ENCODE measurements at regions not wholly inside any gene's neighbourhood (a gene's known extent, or its start where the extent isn't known, plus 50 kb on each side); places are given as distances from the start of the nearest gene placed in this dataset.

GRCh38 chr5:73365301-73365853 lies 83.2 kb downstream of the FOXD1 start:
- no peaks in the 10 kb centered on the region for H3K4me1 Mint-ChIP-seq
- no peak for ATAC-seq (replicated peaks)
- no peak overlapping the region for H3K27ac Mint-ChIP-seq
- no peak overlapping the region for H3K4me3 Mint-ChIP-seq
- H3K27me3 Mint-ChIP-seq = peaks cover 34% of the 10 kb centered on the region
- no peaks in the 10 kb centered on the region for H3K9me3 Mint-ChIP-seq
- no peaks in the 10 kb centered on the region for H3K36me3 Mint-ChIP-seq (ENCODE audit: low read depth)

DNA sequence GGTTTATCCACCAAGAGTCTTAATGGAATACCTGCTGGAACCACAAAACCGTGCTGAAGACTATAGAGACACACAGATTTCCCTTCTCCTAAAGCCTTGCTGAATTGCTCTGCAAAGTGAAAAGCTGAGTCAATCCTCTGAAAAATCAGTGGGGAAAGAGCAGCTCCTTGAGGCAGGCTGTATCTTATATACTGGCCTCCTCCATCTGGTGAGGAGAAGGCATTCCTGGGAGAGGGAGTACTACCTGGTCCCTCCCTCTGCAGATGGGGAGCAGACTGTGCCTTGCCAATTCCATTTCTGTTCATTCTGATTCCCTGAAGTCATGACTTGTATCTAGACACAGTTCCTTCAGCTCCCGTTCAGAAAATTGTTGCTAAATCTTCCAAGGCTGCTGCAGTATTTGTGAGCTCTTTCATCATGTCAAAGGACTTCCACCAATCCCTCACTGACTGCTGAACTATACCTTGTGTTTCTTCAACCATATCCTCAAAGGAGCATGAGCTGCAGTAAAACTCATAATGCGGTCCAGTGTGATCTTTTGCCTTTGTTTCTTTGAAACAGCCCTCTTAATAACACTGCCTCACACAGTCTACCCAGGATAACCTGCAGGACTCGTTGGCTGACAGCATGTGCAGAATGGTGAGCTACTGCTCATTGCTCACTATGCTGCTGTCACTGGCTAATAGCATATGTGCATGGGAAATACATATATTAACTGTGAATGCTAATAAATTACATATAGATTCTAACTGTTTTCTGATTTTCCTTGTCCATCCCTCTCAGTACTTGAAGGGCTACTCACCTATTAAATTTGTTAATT lies 84.5 kb downstream of the FOXD1 start:
- Mint-ChIP-seq H3K27me3 (peaks cover 30% of the 10 kb centered on the region), H3K9me3 (no peaks in the 10 kb centered on the region), H3K27ac (no peak overlapping the region), H3K4me1 (no peaks in the 10 kb centered on the region), H3K4me3 (no peak overlapping the region), H3K36me3 (ENCODE audit: low read depth) (no peaks in the 10 kb centered on the region)
- ATAC-seq (replicated peaks) = no peak

- no peaks in the 10 kb centered on the region for H3K4me1 Mint-ChIP-seq
- no peak overlapping the region for H3K27ac Mint-ChIP-seq
- peaks cover 32% of the 10 kb centered on the region for H3K27me3 Mint-ChIP-seq
- H3K4me3 Mint-ChIP-seq = no peak overlapping the region
- no peak for ATAC-seq (replicated peaks)
- H3K36me3 Mint-ChIP-seq (ENCODE audit: low read depth) = no peaks in the 10 kb centered on the region
- no peaks in the 10 kb centered on the region for H3K9me3 Mint-ChIP-seq
Measured at GRCh38 chr5:73359395-73359794, 89.2 kb downstream of the FOXD1 start.

DNA sequence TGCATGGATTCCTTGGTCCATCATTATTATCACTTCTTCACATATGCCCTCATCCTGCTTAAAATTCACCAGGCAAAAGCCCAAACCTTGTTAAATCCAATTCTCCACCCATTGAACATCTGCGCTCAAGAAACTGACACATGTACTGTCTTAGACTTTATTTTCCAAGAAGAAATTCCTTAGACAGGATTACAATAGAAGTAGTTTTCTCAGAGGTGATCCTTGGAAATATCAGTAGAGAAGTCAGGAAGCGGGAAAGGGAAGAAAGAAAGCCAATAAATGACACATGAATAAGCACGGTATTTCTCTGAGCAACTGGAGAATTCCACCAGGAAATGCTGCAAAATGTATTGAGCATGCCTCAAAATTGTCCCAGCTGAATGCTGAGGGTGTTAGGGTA lies 90.2 kb downstream of the FOXD1 start:
- Mint-ChIP-seq H3K36me3 (ENCODE audit: low read depth) (no peaks in the 10 kb centered on the region), H3K9me3 (no peaks in the 10 kb centered on the region), H3K27ac (no peak overlapping the region), H3K4me1 (no peaks in the 10 kb centered on the region), H3K27me3 (peaks cover 32% of the 10 kb centered on the region), H3K4me3 (no peak overlapping the region)
- no peak for ATAC-seq (replicated peaks)

- Mint-ChIP-seq H3K27me3 (peaks cover 31% of the 10 kb centered on the region), H3K4me3 (no peak overlapping the region), H3K4me1 (no peaks in the 10 kb centered on the region), H3K36me3 (ENCODE audit: low read depth) (no peaks in the 10 kb centered on the region), H3K9me3 (no peaks in the 10 kb centered on the region), H3K27ac (no peak overlapping the region)
- ATAC-seq (replicated peaks) = no peak
Measured at GRCh38 chr5:73357576-73357975, 91.0 kb downstream of the FOXD1 start.

- no peak for ATAC-seq (replicated peaks)
- Mint-ChIP-seq H3K36me3 (ENCODE audit: low read depth) (no peaks in the 10 kb centered on the region), H3K4me3 (no peak overlapping the region), H3K9me3 (peaks cover 6% of the 10 kb centered on the region), H3K27me3 (peaks cover 39% of the 10 kb centered on the region), H3K27ac (no peak overlapping the region), H3K4me1 (no peaks in the 10 kb centered on the region)
Measured at GRCh38 chr5:73355108-73355507, 93.5 kb downstream of the FOXD1 start.

DNA sequence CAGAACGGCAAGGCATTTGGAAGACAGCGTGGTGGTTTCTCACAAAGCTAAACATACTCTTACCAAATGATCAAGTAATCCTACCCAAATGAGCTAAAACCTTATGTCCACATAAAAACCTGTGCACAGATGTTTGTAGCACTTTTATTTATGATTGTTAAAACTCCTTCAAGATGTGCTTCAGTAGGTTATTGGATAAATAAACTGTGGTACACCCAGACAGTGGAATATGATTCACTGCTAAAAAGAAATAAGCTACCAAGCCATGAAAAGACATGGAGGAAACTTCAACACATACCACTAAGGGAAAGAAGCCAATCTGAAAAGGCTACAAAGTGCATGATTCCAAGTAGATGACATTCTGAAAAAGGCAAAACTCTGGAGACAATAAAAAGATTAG lies 94.2 kb downstream of the FOXD1 start:
- peaks cover 45% of the 10 kb centered on the region for H3K27me3 Mint-ChIP-seq
- H3K36me3 Mint-ChIP-seq (ENCODE audit: low read depth) = no peaks in the 10 kb centered on the region
- H3K4me3 Mint-ChIP-seq = no peak overlapping the region
- ATAC-seq (replicated peaks) = no peak
- H3K9me3 Mint-ChIP-seq = peaks cover 10% of the 10 kb centered on the region
- H3K27ac Mint-ChIP-seq = no peak overlapping the region
- H3K4me1 Mint-ChIP-seq = no peaks in the 10 kb centered on the region

- peaks cover 17% of the 10 kb centered on the region for H3K9me3 Mint-ChIP-seq
- no peak for ATAC-seq (replicated peaks)
Measured at GRCh38 chr5:73352649-73353230, 95.8 kb downstream of the FOXD1 start.

GRCh38 chr5:73352243-73352642 lies 96.3 kb downstream of the FOXD1 start:
- Mint-ChIP-seq H3K27me3 (peaks cover 47% of the 10 kb centered on the region), H3K27ac (no peak overlapping the region), H3K4me1 (no peaks in the 10 kb centered on the region), H3K9me3 (peaks cover 17% of the 10 kb centered on the region), H3K4me3 (no peak overlapping the region), H3K36me3 (ENCODE audit: low read depth) (no peaks in the 10 kb centered on the region)
- ATAC-seq (replicated peaks) = no peak

More at GRCh38 chr5:73352649-73353230, 95.8 kb downstream of the FOXD1 start:
- no peak overlapping the region for H3K4me3 Mint-ChIP-seq
- H3K27ac Mint-ChIP-seq = no peak overlapping the region
- no peaks in the 10 kb centered on the region for H3K36me3 Mint-ChIP-seq (ENCODE audit: low read depth)
- no peaks in the 10 kb centered on the region for H3K4me1 Mint-ChIP-seq
- peaks cover 52% of the 10 kb centered on the region for H3K27me3 Mint-ChIP-seq

- Mint-ChIP-seq H3K9me3 (peaks cover 17% of the 10 kb centered on the region), H3K27ac (no peak overlapping the region), H3K4me1 (no peaks in the 10 kb centered on the region), H3K27me3 (peaks cover 43% of the 10 kb centered on the region), H3K4me3 (no peak overlapping the region), H3K36me3 (ENCODE audit: low read depth) (no peaks in the 10 kb centered on the region)
- ATAC-seq (replicated peaks) = no peak
Measured at GRCh38 chr5:73351593-73351992, 97.0 kb downstream of the FOXD1 start.

DNA sequence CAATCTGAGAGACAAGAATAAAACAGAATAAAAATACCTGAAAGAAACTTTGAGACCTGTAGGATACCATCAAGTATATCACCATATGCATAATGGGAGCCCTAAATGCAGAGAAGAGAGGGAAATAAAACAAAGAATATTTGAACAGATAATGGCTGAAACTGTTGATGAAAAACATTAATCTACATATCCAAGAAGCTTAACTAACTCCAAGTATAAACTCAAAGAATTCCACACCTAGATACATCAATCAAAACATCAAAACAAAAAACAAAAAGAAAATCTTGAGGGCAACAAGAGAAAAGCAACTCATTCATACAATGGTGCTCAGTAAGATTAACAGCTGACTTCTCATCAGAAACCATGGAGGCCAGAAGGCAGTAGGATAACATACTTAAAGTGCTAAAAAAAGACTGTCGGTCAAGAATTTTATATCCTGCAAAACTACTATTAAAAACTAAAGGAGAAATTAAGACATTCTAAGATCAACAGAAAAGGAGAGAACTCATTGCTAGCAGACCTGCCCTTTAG lies 101.6 kb downstream of the FOXD1 start:
- H3K4me3 Mint-ChIP-seq = no peak overlapping the region
- peaks cover 26% of the 10 kb centered on the region for H3K9me3 Mint-ChIP-seq
- no peaks in the 10 kb centered on the region for H3K4me1 Mint-ChIP-seq
- peaks cover 60% of the 10 kb centered on the region for H3K27me3 Mint-ChIP-seq
- H3K36me3 Mint-ChIP-seq (ENCODE audit: low read depth) = no peaks in the 10 kb centered on the region
- ATAC-seq (replicated peaks) = no peak
- H3K27ac Mint-ChIP-seq = no peak overlapping the region

DNA sequence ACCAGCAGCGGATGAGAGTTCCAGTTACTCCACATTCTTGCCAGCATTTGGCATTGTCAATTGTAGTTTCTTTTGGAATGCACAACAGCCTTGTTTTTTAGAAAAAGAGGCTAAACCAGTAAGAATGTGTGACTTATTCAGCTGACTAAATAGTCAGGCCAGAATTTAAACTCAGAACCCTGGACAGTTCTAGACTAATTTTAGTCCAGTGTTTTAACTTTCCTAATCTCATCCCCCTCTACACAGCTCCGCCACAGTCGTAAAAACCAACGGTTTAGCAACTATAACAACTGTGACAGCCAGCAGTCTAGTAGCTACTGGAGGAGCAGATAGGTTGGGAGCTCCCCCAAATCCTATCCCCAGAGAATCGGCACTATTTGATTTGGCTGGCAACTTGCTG lies 103.7 kb downstream of the FOXD1 start:
- Mint-ChIP-seq H3K9me3 (peaks cover 18% of the 10 kb centered on the region), H3K27ac (no peak overlapping the region), H3K4me1 (no peaks in the 10 kb centered on the region), H3K36me3 (ENCODE audit: low read depth) (no peaks in the 10 kb centered on the region), H3K4me3 (no peak overlapping the region), H3K27me3 (peaks cover 63% of the 10 kb centered on the region)
- no peak for ATAC-seq (replicated peaks)

DNA sequence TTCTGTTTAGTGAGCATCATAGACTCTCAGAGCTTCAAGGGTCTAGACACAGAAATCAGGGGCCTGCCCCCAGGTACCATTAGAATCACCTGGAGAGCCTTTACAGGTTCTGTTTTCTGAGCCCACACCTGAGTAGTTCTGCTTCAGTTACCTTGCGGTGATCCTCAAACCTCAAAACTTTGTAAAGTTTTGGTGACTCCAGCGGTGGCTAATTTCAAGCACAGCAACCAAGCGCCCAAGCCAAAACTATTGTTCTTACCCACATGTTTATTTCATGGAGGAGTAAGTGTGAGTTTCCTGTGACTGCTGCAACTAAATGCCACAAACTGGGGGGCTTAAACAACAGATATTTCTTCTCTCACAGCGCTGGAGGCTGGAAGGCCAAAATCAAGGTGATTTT lies 108.9 kb downstream of the FOXD1 start:
- no peak overlapping the region for H3K27ac Mint-ChIP-seq
- no peak for ATAC-seq (replicated peaks)
- H3K4me1 Mint-ChIP-seq = no peaks in the 10 kb centered on the region
- H3K9me3 Mint-ChIP-seq = no peaks in the 10 kb centered on the region
- no peak overlapping the region for H3K4me3 Mint-ChIP-seq
- H3K27me3 Mint-ChIP-seq = peaks cover 69% of the 10 kb centered on the region
- H3K36me3 Mint-ChIP-seq (ENCODE audit: low read depth) = no peaks in the 10 kb centered on the region

DNA sequence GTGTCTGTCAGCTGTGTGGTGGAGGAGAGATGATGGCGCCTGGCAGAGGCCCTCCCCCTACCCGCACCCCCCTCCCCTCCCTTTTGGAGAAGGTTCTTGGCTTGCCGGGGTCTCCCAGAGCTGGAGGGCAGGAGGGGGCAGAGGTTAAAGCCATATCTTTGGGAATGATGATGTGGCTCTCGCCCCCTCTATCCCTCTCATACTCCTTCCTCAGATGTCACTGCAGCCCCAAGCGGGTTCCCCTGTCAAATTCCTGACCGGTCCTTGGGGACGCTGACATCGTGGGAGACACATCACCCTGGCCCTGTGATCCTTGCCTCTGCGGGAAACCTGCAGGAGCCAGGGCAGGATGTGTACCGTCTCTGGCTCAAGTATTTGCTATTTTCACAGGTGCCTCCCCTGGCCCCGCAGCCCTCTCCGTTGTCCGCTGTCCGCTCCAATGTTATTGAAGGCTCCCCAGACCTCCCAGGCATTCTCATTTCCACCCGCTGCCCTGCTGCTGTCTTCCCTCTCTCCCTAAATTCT lies 109.5 kb downstream of the FOXD1 start:
- Mint-ChIP-seq H3K4me1 (no peaks in the 10 kb centered on the region), H3K27me3 (peaks cover 67% of the 10 kb centered on the region), H3K9me3 (no peaks in the 10 kb centered on the region), H3K36me3 (ENCODE audit: low read depth) (no peaks in the 10 kb centered on the region), H3K4me3 (no peak overlapping the region), H3K27ac (no peak overlapping the region)
- ATAC-seq (replicated peaks) = no peak

Data from activated T-helper 17 cell treated with anti-CD3 and anti-CD28 coated beads, Interleukin-2, amount 50 U/mL, for 72 hours (primary cell).